ENCODE measurements at regions not wholly inside any gene's neighbourhood (a gene's known extent, or its start where the extent isn't known, plus 50 kb on each side); places are given as distances from the start of the nearest gene placed in this dataset.

- no peak for DNase-seq (ENCODE audit: low read depth in 3 of 3, low spot score in 2 of 3)
These were observed 538.6 kb downstream of the ELAVL2 start for GRCh38 chr9:23287390-23287789.

- DNase-seq (ENCODE audit: low read depth in 3 of 3, low spot score in 2 of 3): no peak
These were observed 537.5 kb downstream of the ELAVL2 start for GRCh38 chr9:23288545-23288944.

- DNase-seq (ENCODE audit: low read depth in 3 of 3, low spot score in 2 of 3): no peak
These were observed 535.1 kb downstream of the ELAVL2 start for GRCh38 chr9:23290973-23291372.

- no peak for DNase-seq (ENCODE audit: low read depth in 3 of 3, low spot score in 2 of 3)
These were observed 523.8 kb downstream of the ELAVL2 start for GRCh38 chr9:23302281-23302680.

GRCh38 chr9:23306731-23307130 is 519.3 kb downstream of the ELAVL2 start:
- no peak for DNase-seq (ENCODE audit: low read depth in 3 of 3, low spot score in 2 of 3)

GRCh38 chr9:23307731-23308513 is 518.1 kb downstream of the ELAVL2 start:
- DNase-seq (ENCODE audit: low read depth in 3 of 3, low spot score in 2 of 3): no peak

- no peak for DNase-seq (ENCODE audit: low read depth in 3 of 3, low spot score in 2 of 3)
These were observed 516.2 kb downstream of the ELAVL2 start for GRCh38 chr9:23309800-23310199.

- DNase-seq (ENCODE audit: low read depth in 3 of 3, low spot score in 2 of 3): no peak
These were observed 511.8 kb downstream of the ELAVL2 start for GRCh38 chr9:23314247-23314646.

GRCh38 chr9:23319092-23319491 is 506.9 kb downstream of the ELAVL2 start:
- DNase-seq (ENCODE audit: low read depth in 3 of 3, low spot score in 2 of 3): no peak

- DNase-seq (ENCODE audit: low read depth in 3 of 3, low spot score in 2 of 3): no peak
These were observed 505.0 kb downstream of the ELAVL2 start for GRCh38 chr9:23321049-23321448.

GRCh38 chr9:23322392-23322791 is 503.6 kb downstream of the ELAVL2 start:
- no peak for DNase-seq (ENCODE audit: low read depth in 3 of 3, low spot score in 2 of 3)

GRCh38 chr9:23324511-23324910 is 501.5 kb downstream of the ELAVL2 start:
- no peak for DNase-seq (ENCODE audit: low read depth in 3 of 3, low spot score in 2 of 3)

- DNase-seq (ENCODE audit: low read depth in 3 of 3, low spot score in 2 of 3): no peak
These were observed 499.4 kb downstream of the ELAVL2 start for GRCh38 chr9:23326597-23326996.

GRCh38 chr9:23341346-23341745 is 484.7 kb downstream of the ELAVL2 start:
- DNase-seq (ENCODE audit: low read depth in 3 of 3, low spot score in 2 of 3): no peak

- DNase-seq (ENCODE audit: low read depth in 3 of 3, low spot score in 2 of 3): no peak
These were observed 483.7 kb downstream of the ELAVL2 start for GRCh38 chr9:23342291-23342690.

GRCh38 chr9:23343226-23343625 is 482.8 kb downstream of the ELAVL2 start:
- no peak for DNase-seq (ENCODE audit: low read depth in 3 of 3, low spot score in 2 of 3)

GRCh38 chr9:23361096-23361495 is 464.9 kb downstream of the ELAVL2 start:
- no peak for DNase-seq (ENCODE audit: low read depth in 3 of 3, low spot score in 2 of 3)

GRCh38 chr9:23372703-23373102 is 453.3 kb downstream of the ELAVL2 start:
- no peak for DNase-seq (ENCODE audit: low read depth in 3 of 3, low spot score in 2 of 3)

- no peak for DNase-seq (ENCODE audit: low read depth in 3 of 3, low spot score in 2 of 3)
These were observed 450.5 kb downstream of the ELAVL2 start for GRCh38 chr9:23375511-23375910.

- no peak for DNase-seq (ENCODE audit: low read depth in 3 of 3, low spot score in 2 of 3)
These were observed 446.2 kb downstream of the ELAVL2 start for GRCh38 chr9:23379842-23380241.

GRCh38 chr9:23380821-23381220 is 445.2 kb downstream of the ELAVL2 start:
- no peak for DNase-seq (ENCODE audit: low read depth in 3 of 3, low spot score in 2 of 3)

GRCh38 chr9:23382418-23382817 is 443.6 kb downstream of the ELAVL2 start:
- DNase-seq (ENCODE audit: low read depth in 3 of 3, low spot score in 2 of 3): no peak

- DNase-seq (ENCODE audit: low read depth in 3 of 3, low spot score in 2 of 3): no peak
These were observed 431.9 kb downstream of the ELAVL2 start for GRCh38 chr9:23394189-23394588.

Data from right renal cortex interstitium (tissue), 3 donors.